Chondrocyte (in vitro differentiated cells): ENCODE measurements at regions not wholly inside any gene's neighbourhood (a gene's known extent, or its start where the extent isn't known, plus 50 kb on each side); places are given as distances from the start of the nearest gene placed in this dataset.

Experiments used
- DNase-seq: peaks from one replicate; pipeline ENCODE4 v3.0.0; 2021; ENCODE audit warnings: mixed read lengths, low spot score
- H3K27ac Mint-ChIP-seq: one replicate; pipeline ENCODE4 v1.8.0; 2021; ENCODE audit warnings: mild to moderate bottlenecking, moderate library complexity, mixed read lengths; ENCODE audit not compliant: unreplicated experiment
- H3K27me3 Mint-ChIP-seq: 2 replicates; pipeline ENCODE4 v1.8.0; 2021; ENCODE audit warnings: low read depth, mixed read lengths
- H3K36me3 Mint-ChIP-seq: 2 replicates; pipeline ENCODE4 v1.8.0; 2021; ENCODE audit warnings: low read depth, mixed read lengths
- H3K4me1 Mint-ChIP-seq: 2 replicates; pipeline ENCODE4 v1.8.0; 2021; ENCODE audit warnings: low read depth, mild to moderate bottlenecking, mixed read lengths
- H3K4me3 Mint-ChIP-seq: one replicate; pipeline ENCODE4 v1.8.0; 2021; ENCODE audit warnings: mild to moderate bottlenecking, moderate library complexity, mixed read lengths; ENCODE audit not compliant: unreplicated experiment
- H3K9me3 Mint-ChIP-seq: 2 replicates; pipeline ENCODE4 v1.8.0; 2021; ENCODE audit warnings: low read depth, mixed read lengths
- CTCF ChIP-seq: fragments of 200-600 bp; sonication (generic); IDR thresholded peaks from 2 replicates; pipeline ENCODE4 v1.5.0; 2021; ENCODE audit warnings: antibody characterized with exemption, mild to moderate bottlenecking, moderate library complexity

DNA sequence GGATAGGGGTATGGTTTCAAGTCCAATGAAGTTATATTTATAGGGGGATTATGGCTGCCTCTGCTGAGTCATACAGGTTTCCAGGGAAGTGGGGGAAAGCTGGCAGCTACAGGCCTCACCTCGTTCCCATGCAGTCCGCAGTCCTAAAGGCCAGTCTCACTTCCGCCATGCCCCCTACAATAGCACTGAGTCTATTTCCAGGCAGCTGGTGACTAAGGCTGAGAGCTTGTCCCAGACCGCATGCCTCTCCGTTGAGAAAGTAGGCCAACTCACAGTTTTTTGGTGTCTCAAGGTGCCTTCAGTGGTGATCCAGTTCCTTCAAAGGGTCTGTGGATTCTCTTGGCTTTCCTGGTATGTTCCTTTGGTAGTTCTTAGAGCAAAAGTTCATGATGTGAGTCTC, 203.9 kb upstream of the GLI3 start:
- Mint-ChIP-seq H3K27me3 (no peaks in the 10 kb centered on the region), H3K9me3 (peaks cover 69% of the 10 kb centered on the region), H3K4me1 (peaks cover 3% of the 10 kb centered on the region), H3K4me3 (no peak overlapping the region), H3K36me3 (peaks cover 9% of the 10 kb centered on the region), H3K27ac (no peak overlapping the region)
- TF ChIP-seq CTCF = no peak
- no peak for DNase-seq

DNA sequence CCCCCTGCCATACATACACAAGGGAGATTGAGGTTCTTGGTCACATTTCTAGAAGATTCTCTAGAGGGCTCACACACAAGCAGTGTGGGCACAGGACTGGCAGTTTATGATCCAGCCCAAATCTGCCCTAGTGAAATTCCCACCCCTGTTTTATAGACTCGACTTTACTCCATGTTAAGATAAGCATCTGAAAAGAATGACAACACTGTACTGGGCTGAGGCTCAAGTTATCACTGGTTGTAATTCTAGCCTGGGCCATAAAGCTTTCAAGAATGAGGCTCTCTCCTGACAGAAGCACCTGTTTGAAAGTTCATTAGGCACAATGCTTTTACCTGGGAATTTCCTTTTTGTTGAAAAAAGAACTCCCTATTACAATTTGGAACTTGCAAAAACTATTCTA, 195.6 kb upstream of the GLI3 start:
- H3K27ac Mint-ChIP-seq = no peak overlapping the region
- H3K4me1 Mint-ChIP-seq = no peaks in the 10 kb centered on the region
- H3K4me3 Mint-ChIP-seq = no peak overlapping the region
- no peak for DNase-seq
- no peaks in the 10 kb centered on the region for H3K27me3 Mint-ChIP-seq
- H3K9me3 Mint-ChIP-seq = peaks cover 12% of the 10 kb centered on the region
- H3K36me3 Mint-ChIP-seq = peaks cover 1% of the 10 kb centered on the region
- no peak for TF ChIP-seq CTCF

DNA sequence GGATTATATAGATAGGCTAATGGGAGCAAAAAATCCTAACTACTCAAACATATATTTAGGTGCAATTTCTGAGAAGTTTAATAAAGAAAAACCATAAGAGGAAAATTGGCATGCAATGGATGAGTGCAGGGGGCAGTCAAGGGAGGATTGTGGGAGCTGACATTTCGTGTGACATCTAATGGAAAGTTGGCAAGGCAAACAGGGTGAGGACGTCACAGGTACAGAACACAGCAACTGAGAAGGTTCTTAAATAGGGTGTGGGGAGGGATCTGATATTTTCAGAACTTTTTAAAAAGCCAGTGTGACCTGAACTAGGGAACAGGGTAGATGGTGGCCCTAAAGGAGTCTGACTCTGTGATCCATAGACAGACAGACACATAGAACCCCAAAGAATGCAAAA, 194.9 kb upstream of the GLI3 start:
- Mint-ChIP-seq H3K4me3 (no peak overlapping the region), H3K4me1 (no peaks in the 10 kb centered on the region), H3K27ac (no peak overlapping the region)

GRCh38 chr7:42429339-42429738, 192.3 kb upstream of the GLI3 start:
- Mint-ChIP-seq H3K9me3 (no peaks in the 10 kb centered on the region), H3K36me3 (no peaks in the 10 kb centered on the region), H3K4me3 (no peak overlapping the region), H3K27ac (no peak overlapping the region), H3K4me1 (no peaks in the 10 kb centered on the region), H3K27me3 (no peaks in the 10 kb centered on the region)
- no peak for TF ChIP-seq CTCF
- DNase-seq = no peak

More for the DNA sequence above, 194.9 kb upstream of the GLI3 start:
- Mint-ChIP-seq H3K36me3 (peaks cover 1% of the 10 kb centered on the region), H3K9me3 (peaks cover 12% of the 10 kb centered on the region), H3K27me3 (no peaks in the 10 kb centered on the region)
- no peak for DNase-seq
- TF ChIP-seq CTCF = no peak

DNA sequence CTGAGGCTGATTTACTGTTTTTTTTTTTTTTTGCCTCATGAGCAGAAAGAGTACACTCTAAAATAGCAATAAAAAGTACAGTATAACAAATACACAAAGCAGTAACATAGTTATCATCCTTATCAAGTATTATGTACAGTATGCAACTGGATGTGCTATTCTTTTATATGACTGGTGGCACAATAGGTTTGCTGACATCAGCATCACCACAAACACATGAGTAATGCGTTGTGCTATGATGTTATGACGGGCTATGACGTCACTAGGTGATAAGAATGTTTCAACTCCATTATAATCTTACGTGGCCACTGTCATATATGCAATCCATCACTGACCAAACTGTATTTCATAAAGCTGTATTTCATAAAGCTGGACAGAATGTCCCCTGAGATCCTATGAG, 189.2 kb upstream of the GLI3 start:
- Mint-ChIP-seq H3K4me1 (no peaks in the 10 kb centered on the region), H3K27ac (no peak overlapping the region), H3K27me3 (no peaks in the 10 kb centered on the region), H3K4me3 (no peak overlapping the region), H3K9me3 (no peaks in the 10 kb centered on the region), H3K36me3 (no peaks in the 10 kb centered on the region)
- TF ChIP-seq CTCF = no peak
- no peak for DNase-seq
